HG03575 (cell line): ENCODE measurements at regions not wholly inside any gene's neighbourhood (a gene's known extent, or its start where the extent isn't known, plus 50 kb on each side); places are given as distances from the start of the nearest gene placed in this dataset.
"Not testable (repeated sequence)": the region's sequence is repeated elsewhere in the genome, so short reads cannot be mapped to it uniquely, and the experiment has no call there.

Source experiments
- ATAC-seq: cut with Tn5 transposase; IDR thresholded peaks from one replicate; pipeline ENCODE4 v1.9.1; 2021; ENCODE audit not compliant: unreplicated experiment, insufficient number of reproducible peaks, low FRiP score; ENCODE audit errors: extremely low read depth

- ATAC-seq: no peak
These were observed 189.1 kb upstream of the SULF2 start for GRCh38 chr20:47974234-47974878.

- ATAC-seq: no peak
These were observed 188.4 kb upstream of the SULF2 start for GRCh38 chr20:47973519-47974233.

GRCh38 chr20:47972916-47973309, 187.6 kb upstream of the SULF2 start:
- ATAC-seq: no peak

- ATAC-seq: not testable (repeated sequence)
These were observed 187.1 kb upstream of the SULF2 start for GRCh38 chr20:47972297-47972915.

GRCh38 chr20:47971058-47971791, 185.9 kb upstream of the SULF2 start:
- ATAC-seq: no peak

- ATAC-seq: no peak
These were observed 185.1 kb upstream of the SULF2 start for GRCh38 chr20:47970282-47970903.

GRCh38 chr20:47969426-47969825, 184.1 kb upstream of the SULF2 start:
- no peak for ATAC-seq

GRCh38 chr20:47968541-47969310, 183.4 kb upstream of the SULF2 start:
- no peak for ATAC-seq

- ATAC-seq: no peak
These were observed 178.9 kb upstream of the SULF2 start for GRCh38 chr20:47964149-47964548.

GRCh38 chr20:47963022-47963421, 177.7 kb upstream of the SULF2 start:
- no peak for ATAC-seq

GRCh38 chr20:47962286-47962963, 177.1 kb upstream of the SULF2 start:
- no peak for ATAC-seq

- ATAC-seq: no peak
These were observed 175.7 kb upstream of the SULF2 start for GRCh38 chr20:47960769-47961541.

GRCh38 chr20:47960277-47960676, 175.0 kb upstream of the SULF2 start:
- ATAC-seq: no peak

- ATAC-seq: not testable (repeated sequence)
These were observed 172.9 kb upstream of the SULF2 start for GRCh38 chr20:47957989-47958801.

GRCh38 chr20:47957135-47957534, 171.9 kb upstream of the SULF2 start:
- no peak for ATAC-seq

GRCh38 chr20:47956268-47956995, 171.2 kb upstream of the SULF2 start:
- no peak for ATAC-seq
